Panc1 (cell line): ENCODE measurements at regions not wholly inside any gene's neighbourhood (a gene's known extent, or its start where the extent isn't known, plus 50 kb on each side); places are given as distances from the start of the nearest gene placed in this dataset.

Source experiments
- ATAC-seq: fragments of 200-7000 bp; cut with Tn5 transposase; 2 replicates; pipeline ENCODE4 v1.9.1; 2020; ENCODE audit warnings: mild to moderate bottlenecking, moderate library complexity
- BruUV-seq: library from RNA; stranded (reverse); fragments of 400-500 nt; replicated peaks from 2 replicates; lab custom pipeline; 2021; lab: Mats Ljungman, UMichigan
- CTCF ChIA-PET: fragments of 300-600 bp; sonication (Branson Sonifier 250); formaldehyde crosslinking; loops from one replicate; lab custom pipeline; 2022; ENCODE audit warnings: antibody characterized with exemption; lab: Charles Lee
- POLR2A ChIA-PET: fragments of 300-600 bp; sonication (Branson Sonifier 250); formaldehyde crosslinking; loops from one replicate; lab custom pipeline; 2022; ENCODE audit warnings: antibody characterized with exemption; lab: Charles Lee
- DNase-seq: peaks from one replicate; pipeline ENCODE4 v3.0.0-alpha.2; 2010; ENCODE audit warnings: low read depth, low spot score
- H3K27ac ChIP-seq: 2 replicates; pipeline ENCODE4 v1.5.1; 2011; ENCODE audit warnings: mild to moderate bottlenecking, low read length, inconsistent platforms
- H3K27me3 ChIP-seq: fragments of 200-500 bp; sonication (Bioruptor generic); 2 replicates; pipeline ENCODE4 v1.6.0; 2014; ENCODE audit warnings: low read length, inconsistent platforms; ENCODE audit not compliant: control insufficient read depth, insufficient read depth
- H3K36me3 ChIP-seq: fragments of 200-500 bp; sonication (Bioruptor generic); 2 replicates; pipeline ENCODE4 v1.5.1; 2014; ENCODE audit warnings: inconsistent platforms, mild to moderate bottlenecking, low read length, moderate library complexity; ENCODE audit not compliant: control insufficient read depth, insufficient read depth
- H3K4me1 ChIP-seq: 2 replicates; pipeline ENCODE4 v1.5.1; 2011; ENCODE audit warnings: inconsistent platforms, mild to moderate bottlenecking, low read length, moderate library complexity; ENCODE audit not compliant: control insufficient read depth, insufficient read depth
- H3K4me3 ChIP-seq, 2 experiments: 2 replicates each; pipeline ENCODE4 v1.5.1; 2011 to 2012; ENCODE audit warnings: low read depth in 2 of 2, low read length in 2 of 2, mild to moderate bottlenecking in 2 of 2, inconsistent platforms in 1 of 2, moderate library complexity in 1 of 2
- H3K9me3 ChIP-seq: fragments of 200-500 bp; sonication (Bioruptor generic); 2 replicates; pipeline ENCODE4 v1.5.1; 2014; ENCODE audit warnings: low read depth, mild to moderate bottlenecking, inconsistent platforms, low read length, moderate library complexity; ENCODE audit not compliant: control insufficient read depth, insufficient read depth
- POLR2AphosphoS5 ChIP-seq: IDR thresholded peaks from 2 replicates; pipeline ENCODE4 v1.6.1; 2012; ENCODE audit warnings: mild to moderate bottlenecking, low read depth, low read length, moderate library complexity
- SIN3A ChIP-seq: IDR thresholded peaks from 2 replicates; pipeline ENCODE4 v1.6.1; 2012; ENCODE audit warnings: low read depth, mild to moderate bottlenecking, low read length, moderate library complexity, borderline replicate concordance; ENCODE audit not compliant: insufficient read depth
- TCF7L2 ChIP-seq: IDR thresholded peaks from 2 replicates; pipeline ENCODE4 v1.6.1; 2011; ENCODE audit warnings: mild to moderate bottlenecking, low read depth, low read length, inconsistent platforms
- in situ Hi-C: cut with HindIII; loops from 2 replicates; pipeline ENCODE4 v1.10.0; 2016; ENCODE audit warnings: low sequenced_read_pairs, low pct_unique_long_range_greater_than_20kb
- intact Hi-C: fragments of 100-400 bp; cut with micrococcal nuclease; formaldehyde crosslinking; loops from one replicate; pipeline ENCODE4 v1.10.0; 2022; ENCODE audit not compliant: unreplicated experiment
- TF ChIP-seq, protein P1 (sequence below), 2 experiments: IDR thresholded peaks; 2 replicates each; pipeline ENCODE4 v1.6.1; 2011 to 2012; ENCODE audit warnings: low read depth in 2 of 2, control low read depth in 1 of 2, low read length in 1 of 2, mild to moderate bottlenecking in 1 of 2, moderate library complexity in 1 of 2; ENCODE audit not compliant: insufficient read depth in 1 of 2
- TF ChIP-seq, protein P2 (sequence below): fragments of 450-650 bp; IDR thresholded peaks from 2 replicates; pipeline ENCODE4 v1.5.1; 2017; ENCODE audit warnings: mild to moderate bottlenecking

DNA sequence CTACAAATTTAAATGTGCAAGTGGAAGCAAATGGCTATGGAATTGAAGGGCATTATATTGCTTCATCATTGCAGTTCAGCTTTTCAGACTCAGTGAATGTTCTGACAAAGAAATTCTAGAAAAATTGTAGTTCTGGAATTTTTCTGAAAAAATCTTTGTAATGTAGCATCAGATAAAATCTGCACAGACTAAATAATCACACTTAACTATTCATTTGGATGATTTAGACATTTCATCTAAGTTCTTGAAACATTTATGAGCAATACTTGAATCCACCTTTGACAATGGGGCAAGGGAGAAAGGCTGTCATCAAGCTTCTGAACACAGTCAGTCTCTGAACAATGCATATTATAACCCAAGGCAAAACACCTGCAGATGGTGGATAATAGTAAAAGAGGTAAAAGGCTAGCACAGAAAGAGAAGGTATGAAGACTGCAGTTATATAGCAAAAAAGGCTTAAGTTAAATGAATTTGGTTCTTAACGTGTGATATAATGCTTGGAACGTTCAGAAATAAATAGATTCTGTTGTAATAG, 1352.0 kb upstream of the NUDT12 start:
- intact Hi-C loops (no loop called here), in situ Hi-C loops (no loop called here)
- ChIA-PET CTCF (no interaction called here), POLR2A (no interaction called here)
- H3K27ac ChIP-seq = no peak overlapping the region
- no peaks in the 10 kb centered on the region for H3K9me3 ChIP-seq
- DNase-seq (no peak), ATAC-seq (no peak)
- TF ChIP-seq, protein P1, sequence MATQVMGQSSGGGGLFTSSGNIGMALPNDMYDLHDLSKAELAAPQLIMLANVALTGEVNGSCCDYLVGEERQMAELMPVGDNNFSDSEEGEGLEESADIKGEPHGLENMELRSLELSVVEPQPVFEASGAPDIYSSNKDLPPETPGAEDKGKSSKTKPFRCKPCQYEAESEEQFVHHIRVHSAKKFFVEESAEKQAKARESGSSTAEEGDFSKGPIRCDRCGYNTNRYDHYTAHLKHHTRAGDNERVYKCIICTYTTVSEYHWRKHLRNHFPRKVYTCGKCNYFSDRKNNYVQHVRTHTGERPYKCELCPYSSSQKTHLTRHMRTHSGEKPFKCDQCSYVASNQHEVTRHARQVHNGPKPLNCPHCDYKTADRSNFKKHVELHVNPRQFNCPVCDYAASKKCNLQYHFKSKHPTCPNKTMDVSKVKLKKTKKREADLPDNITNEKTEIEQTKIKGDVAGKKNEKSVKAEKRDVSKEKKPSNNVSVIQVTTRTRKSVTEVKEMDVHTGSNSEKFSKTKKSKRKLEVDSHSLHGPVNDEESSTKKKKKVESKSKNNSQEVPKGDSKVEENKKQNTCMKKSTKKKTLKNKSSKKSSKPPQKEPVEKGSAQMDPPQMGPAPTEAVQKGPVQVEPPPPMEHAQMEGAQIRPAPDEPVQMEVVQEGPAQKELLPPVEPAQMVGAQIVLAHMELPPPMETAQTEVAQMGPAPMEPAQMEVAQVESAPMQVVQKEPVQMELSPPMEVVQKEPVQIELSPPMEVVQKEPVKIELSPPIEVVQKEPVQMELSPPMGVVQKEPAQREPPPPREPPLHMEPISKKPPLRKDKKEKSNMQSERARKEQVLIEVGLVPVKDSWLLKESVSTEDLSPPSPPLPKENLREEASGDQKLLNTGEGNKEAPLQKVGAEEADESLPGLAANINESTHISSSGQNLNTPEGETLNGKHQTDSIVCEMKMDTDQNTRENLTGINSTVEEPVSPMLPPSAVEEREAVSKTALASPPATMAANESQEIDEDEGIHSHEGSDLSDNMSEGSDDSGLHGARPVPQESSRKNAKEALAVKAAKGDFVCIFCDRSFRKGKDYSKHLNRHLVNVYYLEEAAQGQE (IDR thresholded peaks at IDR 0.05; ENCODE audit: insufficient read depth in 1 of 2, low read depth in 2 of 2, low read length in 1 of 2) = no peak
- no peak for TF ChIP-seq POLR2AphosphoS5
- TF ChIP-seq, protein P2, sequence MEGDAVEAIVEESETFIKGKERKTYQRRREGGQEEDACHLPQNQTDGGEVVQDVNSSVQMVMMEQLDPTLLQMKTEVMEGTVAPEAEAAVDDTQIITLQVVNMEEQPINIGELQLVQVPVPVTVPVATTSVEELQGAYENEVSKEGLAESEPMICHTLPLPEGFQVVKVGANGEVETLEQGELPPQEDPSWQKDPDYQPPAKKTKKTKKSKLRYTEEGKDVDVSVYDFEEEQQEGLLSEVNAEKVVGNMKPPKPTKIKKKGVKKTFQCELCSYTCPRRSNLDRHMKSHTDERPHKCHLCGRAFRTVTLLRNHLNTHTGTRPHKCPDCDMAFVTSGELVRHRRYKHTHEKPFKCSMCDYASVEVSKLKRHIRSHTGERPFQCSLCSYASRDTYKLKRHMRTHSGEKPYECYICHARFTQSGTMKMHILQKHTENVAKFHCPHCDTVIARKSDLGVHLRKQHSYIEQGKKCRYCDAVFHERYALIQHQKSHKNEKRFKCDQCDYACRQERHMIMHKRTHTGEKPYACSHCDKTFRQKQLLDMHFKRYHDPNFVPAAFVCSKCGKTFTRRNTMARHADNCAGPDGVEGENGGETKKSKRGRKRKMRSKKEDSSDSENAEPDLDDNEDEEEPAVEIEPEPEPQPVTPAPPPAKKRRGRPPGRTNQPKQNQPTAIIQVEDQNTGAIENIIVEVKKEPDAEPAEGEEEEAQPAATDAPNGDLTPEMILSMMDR = no peak
- no peak for TF ChIP-seq SIN3A
- TF ChIP-seq TCF7L2 = no peak
- H3K4me1 ChIP-seq = peaks cover 6% of the 10 kb centered on the region; the same call in 1 of the 2 replicates
- H3K36me3 ChIP-seq = no peaks in the 10 kb centered on the region
- no peaks in the 10 kb centered on the region for H3K27me3 ChIP-seq
- no peak overlapping the region for H3K4me3 ChIP-seq
- BruUV-seq = no TSS peak

DNA sequence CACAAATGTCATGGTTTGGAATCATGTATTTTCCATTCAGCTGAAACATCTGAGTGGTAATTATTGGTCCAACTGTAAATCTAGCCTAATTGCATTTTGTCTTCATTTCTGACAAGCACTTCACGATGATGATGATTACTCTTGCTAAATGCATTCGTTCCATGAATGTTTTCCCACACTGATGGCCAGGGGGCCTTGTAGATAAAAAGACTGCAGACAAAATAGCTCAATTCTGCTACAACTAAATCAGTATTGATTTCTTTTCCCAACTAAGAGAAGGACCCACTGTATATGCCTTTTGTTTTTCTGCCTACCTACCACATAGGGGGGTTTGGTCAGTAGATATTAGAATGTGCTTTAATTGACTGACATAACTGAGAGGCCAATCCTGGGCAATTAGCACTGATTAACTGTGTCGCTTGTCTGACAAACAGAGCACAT, 1351.3 kb upstream of the NUDT12 start:
- Histone ChIP-seq H3K27ac (no peak overlapping the region), H3K27me3 (no peaks in the 10 kb centered on the region), H3K4me1 (peaks cover 6% of the 10 kb centered on the region; the same call in 1 of the 2 replicates), H3K9me3 (no peaks in the 10 kb centered on the region), H3K4me3 (no peak overlapping the region), H3K36me3 (no peaks in the 10 kb centered on the region)
- ATAC-seq = no peak
- CTCF ChIA-PET = no interaction called here
- TF ChIP-seq, protein P1 (IDR thresholded peaks at IDR 0.05; ENCODE audit: insufficient read depth in 1 of 2, low read depth in 2 of 2, low read length in 1 of 2) = no peak
- TF ChIP-seq POLR2AphosphoS5 = no peak
- TF ChIP-seq, protein P2 = no peak
- no peak for TF ChIP-seq SIN3A
- in situ Hi-C loops = no loop called here
- BruUV-seq = no TSS peak
- POLR2A ChIA-PET = no interaction called here
- intact Hi-C loops = no loop called here
- no peak for DNase-seq
